NCI-H128 (cell line): ENCODE measurements at regions not wholly inside any gene's neighbourhood (a gene's known extent, or its start where the extent isn't known, plus 50 kb on each side); places are given as distances from the start of the nearest gene placed in this dataset.
"Not testable (repeated sequence)": the region's sequence is repeated elsewhere in the genome, so short reads cannot be mapped to it uniquely, and the experiment has no call there.

Source experiments
- DNase-seq: peaks from one replicate; lab custom pipeline; 2025; ENCODE audit not compliant: unreplicated experiment; lab: John Stamatoyannopoulos, UW

GRCh38 chr4:186775902-186776301 is 52.2 kb upstream of the FAT1 start:
- no peak for DNase-seq

- no peak for DNase-seq
These were observed 54.5 kb upstream of the FAT1 start for GRCh38 chr4:186778134-186778533.

- DNase-seq, result no peak
These were observed 56.8 kb upstream of the FAT1 start for GRCh38 chr4:186780291-186781031.

GRCh38 chr4:186781032-186781917 is 57.6 kb upstream of the FAT1 start:
- no peak for DNase-seq

GRCh38 chr4:186782302-186782701 is 58.6 kb upstream of the FAT1 start:
- DNase-seq, result no peak

- DNase-seq, result no peak
These were observed 63.9 kb upstream of the FAT1 start for GRCh38 chr4:186787536-186787935.

GRCh38 chr4:186789651-186790050 is 66.0 kb upstream of the FAT1 start:
- no peak for DNase-seq

- DNase-seq, result no peak
These were observed 67.0 kb upstream of the FAT1 start for GRCh38 chr4:186790630-186791029.

- no peak for DNase-seq
These were observed 69.2 kb upstream of the FAT1 start for GRCh38 chr4:186792728-186793366.

GRCh38 chr4:186798951-186799659 is 75.4 kb upstream of the FAT1 start:
- no peak for DNase-seq

GRCh38 chr4:186805020-186805820 is 81.6 kb upstream of the FAT1 start:
- DNase-seq, result no peak

- DNase-seq, result not testable (repeated sequence)
These were observed 82.3 kb upstream of the FAT1 start for GRCh38 chr4:186805917-186806316.

GRCh38 chr4:186806679-186807421 is 83.2 kb upstream of the FAT1 start:
- no peak for DNase-seq

GRCh38 chr4:186807808-186808629 is 84.4 kb upstream of the FAT1 start:
- no peak for DNase-seq

GRCh38 chr4:186808630-186809018 is 85.0 kb upstream of the FAT1 start:
- DNase-seq, result no peak

GRCh38 chr4:186809070-186809469 is 85.4 kb upstream of the FAT1 start:
- DNase-seq, result no peak

- no peak for DNase-seq
These were observed 87.0 kb upstream of the FAT1 start for GRCh38 chr4:186810613-186811150.

GRCh38 chr4:186812592-186812991 is 88.9 kb upstream of the FAT1 start:
- DNase-seq, result no peak
